Skeletal muscle tissue (tissue), 3 donors: ENCODE measurements at regions not wholly inside any gene's neighbourhood (a gene's known extent, or its start where the extent isn't known, plus 50 kb on each side); places are given as distances from the start of the nearest gene placed in this dataset.

Source experiments
- H3K27ac ChIP-seq: one replicate; pipeline ENCODE4 v1.7.0; 2013; ENCODE audit warnings: mild to moderate bottlenecking, low read depth, low read length, inconsistent platforms
- H3K27me3 ChIP-seq, 3 donors: one replicate each; pipeline ENCODE4 v1.7.0; 2013; ENCODE audit warnings: low read length in 3 of 3; ENCODE audit not compliant: control insufficient read depth in 3 of 3, insufficient read depth in 3 of 3
- H3K36me3 ChIP-seq, 3 donors: one replicate each; pipeline ENCODE4 v1.7.0; 2013; ENCODE audit warnings: low read length in 3 of 3; ENCODE audit not compliant: control insufficient read depth in 3 of 3, insufficient read depth in 3 of 3
- H3K4me1 ChIP-seq, 3 donors: one replicate each; pipeline ENCODE4 v1.7.0; 2013; ENCODE audit warnings: low read length in 3 of 3, mild to moderate bottlenecking in 3 of 3; ENCODE audit not compliant: control insufficient read depth in 3 of 3, insufficient read depth in 3 of 3
- H3K4me3 ChIP-seq, 3 donors: one replicate each; pipeline ENCODE4 v1.7.0; 2013; ENCODE audit warnings: low read length in 3 of 3
- H3K9ac ChIP-seq, 3 donors: one replicate each; pipeline ENCODE4 v1.7.0; 2013; ENCODE audit warnings: low read length in 3 of 3, mild to moderate bottlenecking in 3 of 3, moderate library complexity in 2 of 3, low read depth in 1 of 3
- H3K9me3 ChIP-seq, 3 donors: one replicate each; pipeline ENCODE4 v1.7.0; 2013; ENCODE audit warnings: low read length in 3 of 3; ENCODE audit not compliant: control insufficient read depth in 3 of 3
- donor health status: Osteomylitis.

- peaks cover 0 to 6% (median 0%) of the 10 kb centered on the region in 3 donors for H3K4me1 ChIP-seq
- no peaks in the 10 kb centered on the region for H3K9me3 ChIP-seq
- H3K27ac ChIP-seq: no peak overlapping the region
- H3K36me3 ChIP-seq: no peaks in the 10 kb centered on the region
- peaks cover 0 to 8% (median 3%) of the 10 kb centered on the region in 3 donors for H3K27me3 ChIP-seq
- H3K9ac ChIP-seq: no peak overlapping the region
- no peak overlapping the region for H3K4me3 ChIP-seq
Measured at GRCh38 chr10:10293481-10293951, 724.2 kb upstream of the CELF2 start.

DNA sequence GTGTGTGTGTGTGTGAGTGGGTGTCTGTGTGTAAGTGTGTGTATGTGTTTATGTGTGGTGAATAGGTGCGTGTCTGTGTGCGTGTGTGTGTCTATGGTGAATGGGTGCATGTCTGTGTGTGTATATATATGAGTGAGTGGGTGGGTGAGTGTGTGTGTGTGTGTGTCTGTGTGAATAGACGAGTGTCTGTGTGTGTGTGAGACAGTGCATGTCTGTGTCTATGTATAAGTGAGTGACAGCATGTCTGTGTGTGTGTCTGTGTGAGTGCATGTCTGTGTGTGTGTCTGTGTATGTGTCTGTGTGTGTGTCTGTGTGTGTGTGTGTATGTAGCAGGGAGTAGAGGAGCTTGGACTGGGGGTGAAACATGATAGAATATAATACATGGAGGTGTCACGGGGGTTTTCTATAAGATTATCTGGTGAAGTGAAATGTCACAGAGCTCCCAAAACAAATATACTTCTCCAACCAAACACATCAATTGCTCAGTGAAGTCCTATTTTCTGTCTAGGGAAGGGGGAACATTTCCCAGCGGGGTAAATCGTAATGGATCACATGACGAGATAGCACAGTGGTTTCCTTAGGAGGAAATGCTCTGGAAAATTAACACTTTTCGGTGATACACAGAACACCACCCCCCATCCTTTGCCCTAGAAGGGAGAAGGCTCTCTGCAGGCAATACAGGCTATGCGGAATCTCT lies 723.3 kb upstream of the CELF2 start:
- Histone ChIP-seq H3K4me1 (peaks cover 0 to 6% (median 0%) of the 10 kb centered on the region in 3 donors), H3K27ac (no peak overlapping the region), H3K4me3 (no peak overlapping the region), H3K36me3 (no peaks in the 10 kb centered on the region), H3K9me3 (no peaks in the 10 kb centered on the region), H3K9ac (no peak overlapping the region), H3K27me3 (peaks cover 0 to 8% (median 3%) of the 10 kb centered on the region in 3 donors)

DNA sequence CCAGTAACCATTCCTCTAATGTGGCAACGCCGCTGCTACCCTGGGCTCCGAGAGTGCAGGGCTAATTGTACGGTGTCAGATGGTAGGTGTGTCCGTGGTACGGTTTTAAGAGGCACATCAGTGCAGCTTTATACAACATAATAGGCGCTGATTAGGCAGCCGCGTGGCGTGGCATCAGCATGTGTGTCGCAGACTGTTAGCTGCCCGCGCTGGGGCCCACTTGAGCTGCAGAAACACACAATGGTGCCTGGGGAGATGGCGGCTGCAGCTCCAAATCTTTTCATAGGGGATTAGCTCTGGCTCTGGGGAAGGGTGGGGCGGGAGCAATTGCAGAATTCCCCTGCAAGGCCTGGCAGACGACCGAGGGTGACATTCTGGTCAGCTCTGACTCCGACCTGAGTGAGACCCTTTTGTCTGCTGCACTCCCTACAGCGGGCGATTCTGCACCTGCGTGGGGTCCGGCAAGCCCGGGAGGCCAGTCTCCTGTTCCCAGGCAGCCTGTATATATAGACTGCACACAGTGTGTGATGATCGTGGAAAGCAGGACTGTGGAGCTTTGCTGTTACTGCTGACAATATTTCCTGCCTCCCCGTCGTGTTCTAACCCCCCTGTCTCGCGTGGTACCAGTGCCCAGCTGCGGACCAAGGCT lies 722.7 kb upstream of the CELF2 start:
- Histone ChIP-seq H3K27me3 (peaks cover 0 to 8% (median 3%) of the 10 kb centered on the region in 3 donors), H3K27ac (no peak overlapping the region), H3K36me3 (no peaks in the 10 kb centered on the region), H3K9ac (no peak overlapping the region), H3K4me3 (no peak overlapping the region), H3K9me3 (no peaks in the 10 kb centered on the region), H3K4me1 (peaks cover 0 to 6% (median 0%) of the 10 kb centered on the region in 3 donors)

GRCh38 chr10:10295537-10295936 lies 722.1 kb upstream of the CELF2 start:
- H3K9me3 ChIP-seq: no peaks in the 10 kb centered on the region
- no peak overlapping the region for H3K27ac ChIP-seq
- no peak overlapping the region for H3K4me3 ChIP-seq
- peaks cover 0 to 8% (median 3%) of the 10 kb centered on the region in 3 donors for H3K27me3 ChIP-seq
- no peaks in the 10 kb centered on the region for H3K36me3 ChIP-seq
- peaks cover 0 to 6% (median 0%) of the 10 kb centered on the region in 3 donors for H3K4me1 ChIP-seq
- no peak overlapping the region for H3K9ac ChIP-seq

DNA sequence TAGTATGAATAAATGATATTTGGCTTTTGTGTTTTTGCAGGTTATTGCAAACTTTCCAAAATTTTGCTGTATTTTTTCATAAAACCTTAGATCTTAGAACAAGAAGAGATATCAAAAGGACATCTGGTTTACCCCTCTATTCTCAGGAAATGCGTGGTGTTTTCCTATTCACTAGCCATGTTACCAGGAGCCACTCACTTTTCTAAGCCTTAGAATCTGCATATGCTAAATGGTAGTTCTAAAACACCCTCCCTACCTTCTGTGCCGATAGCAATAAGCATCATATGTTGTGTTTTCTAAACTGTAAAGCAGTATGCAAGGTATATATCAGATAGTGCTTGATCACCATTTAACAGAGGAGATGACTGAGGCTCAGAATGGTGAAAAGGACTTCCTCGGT lies 715.0 kb upstream of the CELF2 start:
- Histone ChIP-seq H3K36me3 (no peaks in the 10 kb centered on the region), H3K9me3 (no peaks in the 10 kb centered on the region), H3K9ac (no peak overlapping the region), H3K4me1 (no peaks in the 10 kb centered on the region), H3K4me3 (no peak overlapping the region), H3K27me3 (no peaks in the 10 kb centered on the region), H3K27ac (no peak overlapping the region)

- Histone ChIP-seq H3K4me1 (no peaks in the 10 kb centered on the region), H3K4me3 (no peak overlapping the region), H3K27me3 (no peaks in the 10 kb centered on the region), H3K27ac (no peak overlapping the region), H3K9ac (no peak overlapping the region), H3K9me3 (no peaks in the 10 kb centered on the region), H3K36me3 (no peaks in the 10 kb centered on the region)
Measured at GRCh38 chr10:10307036-10307435, 710.6 kb upstream of the CELF2 start.

- H3K36me3 ChIP-seq: no peaks in the 10 kb centered on the region
- H3K9me3 ChIP-seq: no peaks in the 10 kb centered on the region
Measured at GRCh38 chr10:10307551-10307950, 710.1 kb upstream of the CELF2 start.

DNA sequence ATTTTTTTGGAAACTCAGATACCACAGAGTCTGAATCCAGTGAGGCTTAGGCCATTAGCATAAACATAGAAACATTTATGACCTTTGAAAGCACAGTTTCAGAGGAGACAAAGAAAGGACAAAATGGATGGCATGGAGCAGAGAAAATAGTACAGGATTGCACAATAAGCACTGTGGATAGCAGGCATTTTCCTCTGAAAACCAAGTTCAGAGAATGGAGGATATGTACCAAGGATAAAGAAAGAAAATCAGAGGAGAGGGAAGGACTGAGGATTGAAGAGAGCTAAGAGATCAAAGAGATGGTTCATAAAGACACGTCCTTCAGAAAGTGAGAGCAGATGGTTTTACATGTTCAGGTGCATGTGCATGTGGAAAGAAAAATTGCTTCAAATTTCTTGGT lies 707.2 kb upstream of the CELF2 start:
- H3K4me1 ChIP-seq: no peaks in the 10 kb centered on the region
- no peak overlapping the region for H3K4me3 ChIP-seq

More at GRCh38 chr10:10307551-10307950, 710.1 kb upstream of the CELF2 start:
- H3K4me3 ChIP-seq: no peak overlapping the region
- no peak overlapping the region for H3K27ac ChIP-seq
- no peak overlapping the region for H3K9ac ChIP-seq
- H3K4me1 ChIP-seq: no peaks in the 10 kb centered on the region
- H3K27me3 ChIP-seq: no peaks in the 10 kb centered on the region

GRCh38 chr10:10311966-10312365 lies 705.7 kb upstream of the CELF2 start:
- Histone ChIP-seq H3K27me3 (no peaks in the 10 kb centered on the region), H3K4me1 (no peaks in the 10 kb centered on the region), H3K9ac (no peak overlapping the region), H3K36me3 (no peaks in the 10 kb centered on the region), H3K27ac (no peak overlapping the region), H3K4me3 (no peak overlapping the region), H3K9me3 (no peaks in the 10 kb centered on the region)

More for the DNA sequence above, 707.2 kb upstream of the CELF2 start:
- no peak overlapping the region for H3K9ac ChIP-seq
- H3K27ac ChIP-seq: no peak overlapping the region
- no peaks in the 10 kb centered on the region for H3K9me3 ChIP-seq
- no peaks in the 10 kb centered on the region for H3K27me3 ChIP-seq
- no peaks in the 10 kb centered on the region for H3K36me3 ChIP-seq

DNA sequence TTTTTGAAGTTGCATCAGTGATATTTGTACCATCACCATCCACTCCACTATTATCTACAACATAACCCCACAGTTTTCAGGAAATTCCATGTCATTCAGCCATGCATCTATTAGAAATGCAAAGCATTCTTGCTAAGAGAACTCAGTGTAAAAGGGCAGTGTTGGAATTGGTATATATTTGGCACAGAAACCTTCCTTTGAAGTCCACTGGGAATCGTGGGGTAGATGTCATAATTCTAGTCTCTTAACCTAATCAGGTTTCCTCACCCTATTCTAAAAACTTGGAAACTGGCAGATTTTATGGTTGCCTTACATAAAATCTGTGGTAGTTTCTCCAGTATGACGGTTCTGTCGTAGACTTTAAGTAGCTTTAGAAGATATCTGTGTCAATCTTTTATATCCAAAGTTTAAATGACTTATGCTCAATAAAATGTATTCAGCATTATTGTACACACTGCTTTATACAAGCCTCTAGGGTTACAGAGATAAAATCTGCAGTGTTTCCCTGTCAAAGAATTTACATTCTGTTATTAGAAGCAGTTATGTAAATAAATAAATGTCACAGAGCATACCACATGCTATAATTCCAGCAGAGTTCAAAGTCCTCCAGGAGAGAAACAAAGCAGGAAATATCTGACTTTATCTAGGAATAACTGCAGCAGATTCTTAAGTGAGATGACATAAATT lies 704.4 kb upstream of the CELF2 start:
- Histone ChIP-seq H3K27me3 (no peaks in the 10 kb centered on the region), H3K36me3 (no peaks in the 10 kb centered on the region), H3K4me3 (no peak overlapping the region), H3K9me3 (no peaks in the 10 kb centered on the region), H3K4me1 (no peaks in the 10 kb centered on the region), H3K9ac (no peak overlapping the region), H3K27ac (no peak overlapping the region)
